Stimulated activated CD8-positive, alpha-beta memory T cell treated with anti-CD3 and anti-CD28 coated beads, Interleukin-2, amount 100 ng/mL, for 48 hours (primary cell): ENCODE measurements at regions not wholly inside any gene's neighbourhood (a gene's known extent, or its start where the extent isn't known, plus 50 kb on each side); places are given as distances from the start of the nearest gene placed in this dataset.

ENCODE experiments used
- DNase-seq, 2 donors: peaks; one replicate each; pipeline ENCODE4 v3.0.0-alpha.2; 2020; ENCODE audit warnings: low read depth in 2 of 2

DNA sequence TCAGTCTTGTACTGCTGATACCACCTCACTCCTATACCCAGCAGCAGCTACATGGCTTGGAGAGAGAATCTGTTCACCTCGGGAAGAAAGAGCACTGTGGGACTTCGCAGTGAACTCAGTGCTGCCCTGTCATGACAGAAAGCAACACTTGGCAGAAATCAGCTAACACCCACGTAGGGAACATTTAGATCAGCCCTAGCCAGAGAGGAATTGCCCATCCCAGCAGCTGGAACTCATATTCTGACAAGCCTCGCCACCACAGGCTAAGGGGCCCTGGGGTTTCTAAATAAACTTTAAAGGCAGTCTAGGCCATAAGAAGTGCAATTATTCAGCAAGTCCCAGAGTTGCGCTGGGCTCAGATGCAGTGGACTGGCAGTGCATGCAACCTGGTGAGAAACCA lies 1266.8 kb downstream of the GRIK2 start:
- DNase-seq: no peak

DNA sequence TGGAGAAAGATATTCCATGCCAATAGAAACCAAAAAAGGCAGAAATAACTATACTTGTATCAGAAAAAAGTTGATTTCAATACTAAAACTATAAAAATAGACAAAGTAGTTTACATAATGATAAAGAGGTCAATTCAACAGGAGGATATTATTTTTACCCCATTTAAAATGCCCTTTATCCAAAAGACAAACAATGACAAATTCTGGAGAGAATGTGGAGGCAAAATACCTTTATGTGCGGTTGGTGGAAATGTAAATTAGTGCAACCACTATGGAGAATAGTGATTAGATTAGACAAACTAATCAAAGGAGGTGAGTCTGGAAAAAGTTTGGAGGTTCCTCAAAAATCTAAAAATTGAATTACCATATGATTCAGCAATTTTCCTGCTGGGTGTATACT lies 1262.3 kb downstream of the GRIK2 start:
- no peak for DNase-seq

- no peak for DNase-seq
These were observed 1247.9 kb downstream of the GRIK2 start for GRCh38 chr6:102641426-102641825.

GRCh38 chr6:102631921-102632320 lies 1238.4 kb downstream of the GRIK2 start:
- DNase-seq: no peak

- DNase-seq: no peak
These were observed 1229.7 kb downstream of the GRIK2 start for GRCh38 chr6:102623201-102623600.

DNA sequence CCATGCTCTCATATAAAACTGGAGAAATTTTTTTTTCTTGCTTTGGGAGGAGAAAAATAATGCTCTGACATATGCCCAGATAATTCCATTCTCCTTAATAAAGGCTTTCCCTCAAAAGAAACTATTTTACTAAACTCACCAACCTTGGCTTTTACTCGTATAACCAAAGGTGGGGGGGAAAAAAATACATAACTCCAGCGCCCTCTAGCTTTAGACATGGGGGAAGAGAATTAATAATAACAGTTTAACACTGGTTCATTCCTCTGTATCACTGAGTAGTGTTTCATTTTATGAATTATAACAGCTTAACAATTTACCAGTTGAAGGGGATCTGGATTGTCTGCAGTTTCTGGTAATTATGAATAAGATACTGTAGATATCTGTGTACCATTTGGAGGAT lies 1226.1 kb downstream of the GRIK2 start:
- no peak for DNase-seq

DNA sequence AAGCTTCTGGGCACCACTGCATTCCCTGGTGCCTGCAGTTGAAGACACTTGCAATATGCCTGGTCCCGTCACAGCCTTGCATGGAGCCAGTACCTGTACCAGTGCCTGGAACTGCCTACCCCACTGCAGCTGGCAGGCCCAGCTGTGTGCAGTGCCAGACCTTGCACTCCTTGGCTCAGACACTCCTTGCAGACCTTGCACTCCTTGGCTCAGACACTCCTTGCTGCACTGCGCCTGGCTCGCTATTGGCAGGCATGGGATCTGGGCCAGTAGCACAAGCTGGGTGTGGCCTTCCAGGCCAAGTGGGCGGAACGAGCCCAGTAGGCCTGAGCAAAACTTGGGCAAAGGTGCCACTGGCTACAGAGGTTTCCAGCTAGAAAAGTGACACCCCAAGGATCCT lies 1189.1 kb downstream of the GRIK2 start:
- DNase-seq: no peak

DNA sequence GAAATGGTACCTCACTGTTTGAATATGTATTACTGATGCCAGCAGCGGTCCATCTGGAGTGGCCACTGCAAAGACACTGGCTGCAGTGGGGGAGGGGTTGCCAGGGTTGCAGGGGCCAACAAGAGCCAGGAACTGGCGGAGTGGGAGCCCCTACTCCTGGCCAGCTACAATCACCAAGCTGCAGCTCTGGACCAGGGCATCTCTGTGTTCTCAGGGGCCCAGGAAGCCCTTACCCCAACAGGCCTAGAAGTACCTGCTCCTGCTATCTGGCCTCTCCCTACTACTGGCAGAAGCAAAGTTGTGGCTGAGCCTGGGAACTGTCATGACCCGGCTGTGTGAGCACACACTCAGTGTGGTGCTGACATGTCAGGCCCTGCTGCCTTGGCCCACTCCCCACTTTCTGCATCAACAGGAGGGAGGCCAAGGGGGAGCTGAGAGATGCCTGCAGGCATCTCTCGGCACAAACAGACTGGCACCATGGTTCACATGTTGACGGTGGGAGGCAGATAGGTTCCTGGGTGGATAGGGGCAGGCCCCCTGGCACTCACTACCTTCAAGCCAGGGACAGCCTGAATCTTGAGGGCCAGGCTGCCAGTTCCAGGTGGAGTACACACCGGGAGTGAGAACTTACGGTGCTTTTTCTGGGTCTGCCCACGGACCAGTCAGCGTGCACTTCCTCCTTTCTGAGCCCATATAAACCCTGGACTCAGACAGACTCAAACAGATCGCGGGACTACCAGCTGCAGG lies 1188.0 kb downstream of the GRIK2 start:
- no peak for DNase-seq

GRCh38 chr6:102571236-102571908 lies 1177.9 kb downstream of the GRIK2 start:
- DNase-seq: no peak

DNA sequence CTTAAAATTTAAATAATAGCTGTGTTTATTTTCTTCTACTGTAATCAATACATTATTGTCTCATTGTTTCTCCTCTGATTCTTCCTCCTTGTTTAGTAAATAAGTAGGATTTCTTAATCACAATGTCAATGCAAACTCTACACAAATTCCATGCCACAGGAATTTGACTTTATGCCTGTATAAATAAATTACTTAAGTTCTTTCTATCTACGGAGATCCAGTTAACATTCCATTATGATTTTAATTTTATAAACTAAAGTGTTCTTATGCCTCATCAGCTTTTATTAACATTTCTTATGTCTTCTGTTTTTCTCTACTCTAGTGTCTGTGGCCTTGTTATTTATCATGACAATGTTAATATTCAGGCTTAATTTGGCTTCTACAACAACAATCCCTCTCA lies 1169.2 kb downstream of the GRIK2 start:
- no peak for DNase-seq

DNA sequence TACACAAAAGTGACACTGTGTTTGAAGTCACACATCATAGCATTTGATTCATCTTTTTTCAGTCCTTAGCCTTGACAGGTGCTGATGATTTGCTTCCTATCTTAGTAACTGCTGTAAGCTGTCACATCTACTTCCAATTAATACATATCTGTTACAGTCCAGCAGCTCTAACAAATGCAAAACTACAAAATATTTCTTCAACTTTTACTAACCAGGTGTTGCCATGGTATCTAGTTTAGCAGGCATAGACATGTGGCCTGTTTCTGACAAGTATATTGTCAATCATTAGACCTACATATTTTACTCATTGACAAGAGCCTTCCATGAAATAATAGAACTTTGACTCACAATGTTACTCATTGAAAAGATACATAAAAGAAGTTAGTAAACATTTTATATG lies 1159.7 kb downstream of the GRIK2 start:
- DNase-seq: no peak

- DNase-seq: no peak
These were observed 1155.8 kb downstream of the GRIK2 start for GRCh38 chr6:102549221-102549874.

- DNase-seq: no peak
These were observed 1131.8 kb downstream of the GRIK2 start for GRCh38 chr6:102525336-102525735.

DNA sequence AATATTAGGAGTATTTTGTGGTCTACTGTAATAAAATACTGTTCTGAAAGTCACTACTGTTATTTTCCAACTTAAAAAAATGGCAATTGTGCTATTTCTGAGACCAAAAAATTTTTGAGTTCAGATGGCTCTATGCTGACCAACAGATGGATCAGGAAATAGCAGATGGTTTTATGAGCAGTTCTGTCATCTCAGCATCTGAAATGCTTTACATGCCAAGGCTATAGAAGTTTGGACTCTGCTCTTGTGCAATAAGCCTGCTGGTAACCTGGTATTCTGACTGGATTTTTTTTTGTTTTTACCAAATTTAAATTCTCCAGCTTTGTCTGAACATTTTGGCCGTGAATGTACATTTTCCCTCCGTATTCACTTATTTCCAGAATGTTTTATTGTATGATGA lies 1127.5 kb downstream of the GRIK2 start:
- no peak for DNase-seq

- DNase-seq: no peak
These were observed 1124.0 kb downstream of the GRIK2 start for GRCh38 chr6:102517506-102517905.

- DNase-seq: no peak
These were observed 1108.1 kb downstream of the GRIK2 start for GRCh38 chr6:102501615-102502014.

DNA sequence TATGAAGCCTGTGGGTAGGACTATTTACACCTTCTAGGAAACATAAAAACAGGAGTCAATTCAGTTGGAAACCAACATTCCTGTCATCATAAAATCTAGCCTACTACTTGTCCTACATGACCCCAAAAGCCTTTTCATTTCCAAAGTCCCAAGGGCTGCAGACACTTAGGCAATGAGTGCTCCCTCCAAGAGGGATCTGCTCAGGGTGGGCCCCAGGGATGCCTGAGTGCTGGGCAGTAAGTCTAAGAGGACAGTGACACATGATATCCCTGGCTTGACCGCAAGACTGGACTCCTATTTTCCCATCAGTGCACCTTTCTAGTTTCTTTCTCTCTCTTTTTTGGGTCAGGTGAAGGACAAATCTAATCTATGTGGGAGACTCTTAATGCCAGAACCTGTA lies 1101.3 kb downstream of the GRIK2 start:
- DNase-seq: no peak

GRCh38 chr6:102493485-102493884 lies 1100.0 kb downstream of the GRIK2 start:
- no peak for DNase-seq

DNA sequence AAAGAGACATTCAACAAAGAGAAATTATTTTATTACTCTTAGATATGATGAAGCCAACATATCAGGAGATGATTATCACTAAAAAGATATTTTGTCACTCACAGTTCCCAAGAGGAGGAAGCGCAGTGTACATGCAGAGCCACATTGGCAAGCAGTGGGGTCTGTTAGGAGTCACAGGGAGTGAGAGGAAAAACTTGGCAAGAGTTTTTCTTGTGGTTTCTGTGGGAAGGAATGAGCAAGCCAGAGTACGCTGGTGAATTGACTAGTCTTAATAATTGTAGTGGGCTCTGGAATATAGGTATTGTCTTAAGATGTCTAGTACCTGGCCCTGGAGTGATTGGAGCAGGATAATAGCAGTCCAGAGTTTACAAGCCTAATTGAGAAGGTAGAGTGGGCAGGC lies 1095.2 kb downstream of the GRIK2 start:
- DNase-seq: no peak

DNA sequence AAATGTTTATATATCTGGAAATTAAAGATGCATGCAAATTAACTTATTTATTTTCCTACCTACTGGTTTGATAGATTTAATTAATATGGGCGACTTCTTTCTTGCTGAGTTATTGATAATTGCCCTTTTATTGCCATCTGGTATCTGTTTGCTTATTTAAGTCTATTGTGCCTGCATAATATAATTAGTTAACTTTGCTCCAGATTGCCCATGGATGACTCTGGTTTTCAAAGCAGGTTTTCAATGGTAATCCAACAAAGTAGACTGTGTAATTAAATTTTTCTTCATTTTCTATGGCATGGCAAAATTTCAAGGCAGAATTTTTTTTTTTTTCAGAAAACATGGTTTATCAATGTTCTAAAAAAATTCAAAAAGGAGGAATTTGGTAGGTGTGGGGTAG lies 1092.0 kb downstream of the GRIK2 start:
- no peak for DNase-seq

GRCh38 chr6:102474041-102474807 lies 1080.7 kb downstream of the GRIK2 start:
- DNase-seq: no peak

DNA sequence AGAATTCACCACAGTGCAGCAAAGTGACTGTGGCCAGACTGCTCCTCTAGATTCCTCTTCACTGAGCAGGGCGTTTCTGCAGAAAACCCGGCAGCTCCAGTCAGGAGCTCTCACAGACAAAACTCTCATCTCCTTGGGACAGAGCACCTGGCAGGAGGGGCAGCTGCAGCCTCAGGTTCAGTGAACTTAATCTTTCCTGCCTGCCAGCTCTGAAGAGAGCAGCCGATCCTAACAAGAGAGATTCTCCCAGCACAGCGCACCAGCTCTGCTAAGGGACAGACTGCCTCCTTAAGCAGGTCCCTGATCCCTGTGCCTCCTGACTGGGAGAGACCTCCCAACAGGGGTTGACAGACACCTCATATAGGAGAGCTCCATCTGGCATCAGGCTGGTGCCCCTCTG lies 1065.5 kb downstream of the GRIK2 start:
- DNase-seq: no peak
